ENCODE measurements at regions not wholly inside any gene's neighbourhood (a gene's known extent, or its start where the extent isn't known, plus 50 kb on each side); places are given as distances from the start of the nearest gene placed in this dataset.

GRCh38 chr12:13772264-13772663, 209.1 kb downstream of the GRIN2B start:
- Histone ChIP-seq H3K4me1 (no peaks in the 10 kb centered on the region), H3K4me2 (no peak overlapping the region), H3K27ac (no peak overlapping the region), H3K9me3 (no peaks in the 10 kb centered on the region), H3K4me3 (no peak overlapping the region)
- no peak for FAIRE-seq
- ATAC-seq: no peak
- ChIA-PET POLR2A (no interaction called here), CTCF (no interaction called here)
- no peak for DNase-seq (ENCODE audit: low read depth in 1 of 2, low spot score in 1 of 2)
- 61% methylated on average over 3 of the region's 3 CpGs for WGBS (ENCODE audit: missing lambda C conversion rate)
- TF ChIP-seq POLR2AphosphoS2 (conservative IDR thresholded peaks at IDR 0.05; ENCODE audit: low read length) (no peak), NR3C1 (IDR thresholded peaks at IDR 0.05) (no peak), ZC3H11A (IDR thresholded peaks at IDR 0.05) (no peak), BCL3 (IDR thresholded peaks at IDR 0.05) (no peak), MAFK (IDR thresholded peaks at IDR 0.05; ENCODE audit: partially characterized antibody) (no peak), HOXA7 (CRISPR knock-in tag; IDR thresholded peaks at IDR 0.05) (no peak), NFE2L2 (conservative IDR thresholded peaks at IDR 0.05; ENCODE audit: low read length) (no peak)

GRCh38 chr12:13770576-13770975, 210.8 kb downstream of the GRIN2B start:
- Histone ChIP-seq H3K9me3 (no peaks in the 10 kb centered on the region), H3K4me3 (no peak overlapping the region), H3K4me1 (0 out of 3 replicates have a peak, but pooled peaks cover under 1% of the 10 kb centered on the region), H3K4me2 (no peak overlapping the region), H3K27ac (no peak overlapping the region)
- DNase-seq (ENCODE audit: low read depth in 1 of 2, low spot score in 1 of 2) (no peak), FAIRE-seq (no peak), ATAC-seq (no peak)
- no peak for TF ChIP-seq MYC (IDR thresholded peaks at IDR 0.05; ENCODE audit: borderline replicate concordance, low read length)
- TF ChIP-seq CEBPB (IDR thresholded peaks at IDR 0.05): no peak
- TF ChIP-seq SREBF2 (IDR thresholded peaks at IDR 0.05): no peak
- TF ChIP-seq NR3C1 (IDR thresholded peaks at IDR 0.05): no peak
- no peak for TF ChIP-seq GATA3 (IDR thresholded peaks at IDR 0.05; ENCODE audit: borderline replicate concordance)
- no peak for TF ChIP-seq E2F6 (IDR thresholded peaks at IDR 0.05; ENCODE audit: borderline replicate concordance, low read depth)
- TF ChIP-seq NPAS2 (CRISPR knock-in tag; IDR thresholded peaks at IDR 0.05; ENCODE audit: borderline replicate concordance): no peak
- no peak for TF ChIP-seq RNF2 (IDR thresholded peaks at IDR 0.05; ENCODE audit: borderline replicate concordance, low read depth)
- no peak for TF ChIP-seq RCOR1 (IDR thresholded peaks at IDR 0.05; ENCODE audit: low read depth, low read length)
- TF ChIP-seq MAFK (IDR thresholded peaks at IDR 0.05; ENCODE audit: partially characterized antibody): no peak
- 50% methylated on average over 3 of the region's 3 CpGs for WGBS (ENCODE audit: missing lambda C conversion rate)
- ChIA-PET CTCF (interaction anchor here (2.1 kb wide), 1 partner anchor 515 kb away, joined by 4 read pairs; no protein-coding TSS in a partner anchor), POLR2A (no interaction called here)

GRCh38 chr12:13769966-13770365, 211.4 kb downstream of the GRIN2B start:
- FAIRE-seq (no peak), DNase-seq (ENCODE audit: low read depth in 1 of 2, low spot score in 1 of 2) (no peak), ATAC-seq (no peak)
- ChIA-PET POLR2A (no interaction called here), CTCF (interaction anchor here (1.3 to 2.1 kb wide), 2 partner anchors 50 to 515 kb away, joined by 4 to 5 read pairs; no protein-coding TSS in a partner anchor)
- Histone ChIP-seq H3K27ac (no peak overlapping the region), H3K4me3 (no peak overlapping the region), H3K4me1 (peaks cover 7% of the 10 kb centered on the region; the same call in 2 of the 3 replicates), H3K9me3 (no peaks in the 10 kb centered on the region), H3K4me2 (no peak overlapping the region)
- no peak for TF ChIP-seq RAD21 (conservative IDR thresholded peaks at IDR 0.05 in 1 of 2, IDR thresholded peaks at IDR 0.05 in 1 of 2)
- TF ChIP-seq KDM1A (IDR thresholded peaks at IDR 0.05; ENCODE audit: low read depth): no peak
- no peak for TF ChIP-seq MAZ (IDR thresholded peaks at IDR 0.05; ENCODE audit: borderline replicate concordance, low read depth, low read length)
- TF ChIP-seq HEYL (CRISPR knock-in tag; IDR thresholded peaks at IDR 0.05): no peak
- TF ChIP-seq FOXS1 (CRISPR knock-in tag; IDR thresholded peaks at IDR 0.05): no peak
- TF ChIP-seq ZFP36 (IDR thresholded peaks at IDR 0.05; ENCODE audit: borderline replicate concordance, partially characterized antibody): no peak
- no peak for TF ChIP-seq NR3C1 (IDR thresholded peaks at IDR 0.05)
- no peak for TF ChIP-seq RARB (CRISPR knock-in tag; IDR thresholded peaks at IDR 0.05)
- no peak for TF ChIP-seq FOSL2 (IDR thresholded peaks at IDR 0.05)
- TF ChIP-seq FOSL2 (CRISPR knock-in tag; IDR thresholded peaks at IDR 0.05): no peak
- TF ChIP-seq KDM5A (IDR thresholded peaks at IDR 0.05): no peak
- no peak for TF ChIP-seq CBX2 (IDR thresholded peaks at IDR 0.05; ENCODE audit: borderline replicate concordance, low read depth)
- no peak for TF ChIP-seq EHMT2 (IDR thresholded peaks at IDR 0.05; ENCODE audit: low read depth)
- no peak for TF ChIP-seq HMGXB4 (CRISPR knock-in tag; IDR thresholded peaks at IDR 0.05; ENCODE audit: borderline replicate concordance)
- TF ChIP-seq RNF2 (IDR thresholded peaks at IDR 0.05; ENCODE audit: borderline replicate concordance, low read depth): no peak

All from A549 (cell line).